CD4-positive, alpha-beta T cell treated with Interleukin-2 at 100 ng/mL for 4 hours (primary cell): ENCODE measurements at regions not wholly inside any gene's neighbourhood (a gene's known extent, or its start where the extent isn't known, plus 50 kb on each side); places are given as distances from the start of the nearest gene placed in this dataset.

Experiments used
- DNase-seq: peaks from one replicate; pipeline ENCODE4 v3.0.0-alpha.2; 2020; ENCODE audit warnings: low spot score

DNA sequence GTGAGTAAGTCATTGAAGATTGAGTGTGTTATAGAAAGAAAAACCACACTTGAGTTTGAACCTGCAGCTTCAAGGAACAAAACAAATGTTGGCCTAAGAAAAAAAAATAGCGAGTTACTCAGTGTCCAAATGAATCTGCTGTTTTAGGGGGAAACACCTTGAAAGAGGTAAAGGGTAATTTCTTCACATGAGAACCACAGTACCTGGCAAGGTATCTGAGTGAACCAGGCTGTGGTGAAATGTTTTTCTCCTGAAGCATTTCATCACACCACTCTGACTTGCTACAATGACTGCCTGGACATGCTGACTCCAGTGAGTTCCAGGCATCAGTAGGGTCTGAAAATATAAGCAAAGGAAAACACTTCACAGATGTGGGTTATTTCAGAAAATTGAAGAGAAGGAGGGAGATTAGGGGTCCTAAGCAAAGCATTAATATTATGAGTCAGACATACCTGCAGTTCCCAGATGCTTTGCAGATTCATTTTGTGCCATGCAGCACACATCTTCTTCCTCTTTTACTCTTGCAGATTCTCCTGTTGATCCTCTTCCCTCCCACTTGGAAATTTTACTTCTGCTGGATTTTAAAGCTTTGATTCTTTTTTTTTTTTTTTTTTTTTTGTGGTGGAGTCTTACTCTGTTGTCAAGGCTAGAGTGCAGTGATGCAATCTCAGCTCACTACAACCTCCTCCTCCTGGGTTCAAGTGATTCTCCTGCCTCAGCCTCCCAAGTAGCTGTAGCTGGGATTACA, 206.2 kb upstream of the SGK1 start:
- DNase-seq = no peak

DNA sequence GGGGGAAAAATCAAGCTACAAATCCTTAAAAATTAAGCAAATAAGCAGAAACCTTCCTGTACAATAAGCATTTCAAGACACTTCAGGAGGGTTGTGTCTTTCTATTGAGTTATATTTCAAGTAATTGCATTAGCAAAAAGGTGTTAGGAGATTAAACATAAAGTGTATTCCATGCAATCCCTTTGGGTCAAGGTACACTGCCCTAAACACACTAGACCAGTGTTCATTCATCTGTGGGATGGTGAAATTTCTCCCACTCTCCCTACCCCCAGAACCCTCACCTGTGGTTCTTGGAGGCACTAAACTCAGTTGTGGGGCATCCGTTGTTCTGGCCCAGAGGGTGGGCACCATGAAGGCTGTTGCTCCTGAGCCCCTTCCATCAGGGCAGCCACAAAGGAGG, 205.1 kb upstream of the SGK1 start:
- DNase-seq = no peak

DNA sequence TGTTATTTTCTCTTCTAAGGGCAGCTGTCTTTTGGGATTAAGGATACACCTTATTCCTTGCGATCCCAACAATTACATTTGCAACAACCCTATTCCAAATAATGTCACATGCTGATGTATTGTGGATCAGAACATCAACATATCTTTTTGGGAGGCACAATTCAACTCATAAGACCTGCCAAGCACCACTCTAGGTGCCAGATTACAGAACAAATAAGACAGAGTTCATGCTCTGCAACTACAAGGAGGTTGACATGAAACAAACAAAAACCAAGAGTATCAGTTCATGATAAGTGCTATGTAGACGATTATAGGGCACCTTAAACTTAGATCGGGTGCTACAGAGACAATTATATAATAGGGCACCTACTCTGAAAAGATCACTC, 203.2 kb upstream of the SGK1 start:
- no peak for DNase-seq

DNA sequence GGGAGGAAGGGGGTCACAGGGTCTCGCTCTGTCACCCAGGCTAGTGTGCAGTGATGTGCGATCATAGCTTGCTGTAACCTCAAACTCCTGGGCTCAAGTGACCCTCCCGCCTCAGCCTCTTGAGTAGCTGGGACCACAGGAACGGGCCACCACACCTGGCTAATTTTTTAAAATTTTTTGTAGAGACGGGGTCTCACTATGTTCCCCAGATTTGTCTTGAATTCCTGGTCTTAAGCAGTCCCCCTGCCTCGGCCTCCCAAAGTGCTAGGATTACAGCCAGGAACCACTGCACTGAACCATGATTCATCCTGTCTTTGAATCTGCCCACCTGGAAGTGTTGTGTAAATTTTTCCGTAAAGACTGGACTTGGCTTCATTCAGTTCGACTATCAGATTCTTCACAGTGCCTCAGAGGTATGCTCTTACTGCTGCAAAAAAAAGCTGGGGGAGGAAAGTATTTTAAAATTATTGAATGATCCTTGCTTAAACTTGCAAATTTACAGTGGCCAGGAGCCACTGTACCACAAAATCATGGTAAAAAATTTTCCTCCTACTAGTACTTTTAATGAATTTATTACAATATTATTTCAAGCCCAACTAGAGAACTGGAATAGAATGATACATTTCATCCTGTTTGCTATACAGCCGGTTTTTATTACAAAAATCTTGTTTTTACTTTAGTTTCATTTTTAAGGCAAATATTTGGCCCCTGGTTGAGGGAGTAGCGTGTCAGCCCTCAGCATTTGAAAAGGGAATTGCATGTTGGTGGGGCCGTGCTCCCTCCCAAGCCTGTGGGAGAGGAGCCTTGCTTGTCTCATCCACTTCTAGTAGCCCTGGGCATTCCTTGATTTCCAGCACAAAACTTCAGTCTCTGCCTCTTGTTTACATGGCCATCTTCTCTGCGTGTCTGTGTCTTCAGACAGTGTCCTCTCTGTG, 202.5 kb upstream of the SGK1 start:
- no peak for DNase-seq

DNA sequence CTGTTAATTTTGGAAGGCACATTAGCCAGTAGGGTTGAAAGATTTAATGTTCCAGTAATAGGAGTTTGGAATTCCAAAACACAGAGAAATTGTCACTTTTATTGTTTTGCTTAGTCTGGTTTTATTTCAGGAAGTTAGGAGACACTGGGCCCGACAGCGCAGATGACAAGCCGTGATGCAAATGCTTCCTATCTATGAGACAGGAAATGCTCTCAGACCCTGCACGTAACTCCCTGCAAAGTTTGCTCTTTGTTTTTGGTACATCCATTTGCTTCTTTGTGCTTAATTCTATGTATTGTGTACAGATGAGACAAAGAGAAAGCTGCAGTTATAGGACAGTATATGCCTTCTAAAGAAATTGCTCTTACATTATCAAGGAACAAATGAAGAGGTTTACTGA, 201.6 kb upstream of the SGK1 start:
- peak; percentile 49 for DNase-seq

GRCh38 chr6:134517868-134518267, 200.0 kb upstream of the SGK1 start:
- DNase-seq = no peak

GRCh38 chr6:134517145-134517658, 199.3 kb upstream of the SGK1 start:
- DNase-seq = no peak

DNA sequence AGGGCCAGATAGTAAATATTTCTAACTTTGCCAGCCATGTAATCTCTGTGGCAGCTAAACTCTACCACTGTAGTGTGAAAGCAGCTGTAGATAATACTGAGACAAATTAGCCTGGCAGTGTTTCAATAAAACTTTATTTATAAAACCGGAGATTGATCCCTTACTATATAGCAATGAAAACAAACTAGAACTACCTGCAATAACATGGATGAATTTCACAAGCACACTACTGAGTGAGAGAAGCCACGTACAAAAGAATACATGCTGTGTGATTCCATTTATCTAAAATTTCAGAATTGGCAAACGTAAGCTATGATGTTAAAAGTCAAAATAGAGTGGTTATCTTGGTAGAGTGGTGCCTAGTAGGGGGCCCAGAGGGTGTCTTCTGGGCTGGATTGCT, 198.7 kb upstream of the SGK1 start:
- DNase-seq = no peak

DNA sequence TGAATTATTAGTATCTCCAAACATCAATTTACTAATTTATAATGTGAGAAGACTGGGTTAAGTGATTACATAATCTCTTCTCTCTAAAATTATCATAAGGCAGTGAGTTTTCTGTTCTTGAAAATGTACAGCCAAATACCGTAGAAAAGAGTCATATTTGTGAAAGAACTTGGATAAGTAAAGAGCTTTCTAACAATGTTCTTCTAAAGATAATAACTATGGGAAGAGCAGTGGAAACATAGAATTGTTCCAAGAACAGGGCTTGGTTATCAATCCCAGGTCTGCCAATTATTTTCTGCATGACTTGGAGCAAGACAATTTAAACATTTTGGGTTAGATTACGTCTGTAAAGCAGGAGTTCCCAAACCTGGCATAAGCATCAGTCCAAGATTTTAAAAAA, 198.1 kb upstream of the SGK1 start:
- DNase-seq = no peak

GRCh38 chr6:134512981-134513391, 195.1 kb upstream of the SGK1 start:
- DNase-seq = no peak

DNA sequence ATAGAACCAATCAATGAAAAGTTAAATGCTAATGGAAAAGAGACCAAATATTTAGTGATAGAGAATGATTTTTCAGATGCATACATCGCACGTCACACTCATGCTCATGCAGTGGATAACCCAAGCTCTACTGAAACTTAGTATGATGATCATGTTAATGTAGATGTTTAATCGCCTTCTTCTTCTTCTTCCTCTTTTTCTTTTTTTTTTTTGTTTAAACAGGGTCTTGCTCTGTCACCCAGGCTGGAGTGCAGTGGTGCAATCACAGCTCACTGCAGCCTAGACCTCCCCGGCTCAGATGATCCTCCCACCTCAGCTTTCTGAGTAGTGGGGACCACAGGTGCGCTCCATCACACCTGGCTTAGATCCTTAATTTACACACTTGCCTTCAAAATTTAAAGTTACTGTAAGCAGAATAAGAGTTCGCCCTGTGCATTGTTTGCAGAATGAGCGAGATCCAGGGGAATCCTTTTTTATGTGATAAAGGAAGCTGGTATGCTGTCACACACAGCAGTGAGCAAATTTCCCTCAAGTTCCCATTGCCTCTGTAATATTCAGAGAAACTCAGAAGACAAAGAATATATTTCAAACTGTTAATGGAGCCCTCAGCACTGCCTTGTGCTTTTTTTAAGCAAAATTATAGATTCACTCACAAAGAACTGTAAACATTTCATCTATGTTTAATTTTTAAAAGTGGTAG, 194.2 kb upstream of the SGK1 start:
- DNase-seq = no peak

DNA sequence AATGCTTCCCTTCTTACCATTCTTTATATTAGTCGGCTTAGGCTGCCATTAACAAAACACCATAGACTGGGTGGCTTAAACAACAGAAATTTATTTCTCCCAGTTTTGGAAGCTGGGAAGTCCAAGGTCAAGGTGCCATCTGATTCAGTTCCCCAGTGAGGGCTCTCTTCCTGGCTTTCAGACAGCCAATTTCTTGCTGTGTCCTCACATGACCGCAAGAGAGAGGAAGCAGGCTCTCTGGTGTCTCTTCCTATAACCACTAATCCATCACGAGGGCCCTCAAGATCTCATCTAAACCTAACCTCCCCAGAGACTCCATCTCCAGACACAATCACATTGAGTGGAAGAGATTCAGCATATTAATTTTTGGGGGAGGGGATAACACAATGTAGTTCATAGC, 193.0 kb upstream of the SGK1 start:
- no peak for DNase-seq

DNA sequence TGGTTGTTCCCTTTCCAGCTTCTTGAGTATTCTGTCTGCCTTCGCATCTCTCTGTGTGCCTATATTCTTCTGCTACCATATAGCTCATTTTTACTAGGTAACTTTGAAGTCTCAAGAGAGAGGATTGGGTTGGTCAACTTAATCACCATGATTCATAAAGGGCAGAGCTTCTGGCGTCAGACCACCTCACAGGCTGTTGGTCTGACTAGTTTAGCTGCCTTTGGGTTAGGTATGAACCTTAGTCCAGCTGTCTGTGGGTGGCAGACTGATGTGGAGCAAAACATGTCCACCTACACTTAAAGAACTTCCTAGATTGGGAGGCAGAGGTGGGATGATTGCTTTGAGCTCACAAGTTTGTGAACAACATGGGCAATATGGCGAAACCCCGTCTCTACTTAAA, 192.2 kb upstream of the SGK1 start:
- DNase-seq = no peak

DNA sequence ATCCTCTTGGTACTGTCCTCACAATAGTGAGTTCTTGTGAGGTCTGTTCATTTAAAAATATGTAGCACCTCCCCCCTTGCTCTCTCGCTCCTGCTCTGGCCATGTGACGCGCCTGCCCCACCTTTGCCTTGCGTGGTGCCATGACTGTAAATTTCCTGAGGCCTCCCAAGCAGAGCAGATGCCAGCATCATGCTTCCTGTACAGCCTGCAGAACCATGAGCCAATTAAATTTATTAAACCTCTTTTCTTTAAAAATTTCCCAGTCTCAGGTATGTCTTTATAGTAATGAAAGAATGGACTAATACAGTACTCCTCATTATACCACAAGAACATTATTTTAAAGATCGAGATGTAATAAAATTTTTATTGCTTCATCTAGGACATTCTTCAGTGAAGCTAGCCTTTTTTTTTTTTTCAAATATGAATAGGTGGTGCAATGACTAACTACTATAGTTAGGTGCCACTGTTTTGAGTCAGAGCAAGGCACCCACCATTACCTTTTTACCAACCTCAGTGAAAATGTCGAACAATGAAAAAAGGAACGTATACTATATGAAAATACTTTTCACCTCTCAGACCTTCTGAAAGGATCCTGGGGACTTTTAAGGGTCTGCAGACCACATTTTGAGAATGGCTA, 191.1 kb upstream of the SGK1 start:
- no peak for DNase-seq

DNA sequence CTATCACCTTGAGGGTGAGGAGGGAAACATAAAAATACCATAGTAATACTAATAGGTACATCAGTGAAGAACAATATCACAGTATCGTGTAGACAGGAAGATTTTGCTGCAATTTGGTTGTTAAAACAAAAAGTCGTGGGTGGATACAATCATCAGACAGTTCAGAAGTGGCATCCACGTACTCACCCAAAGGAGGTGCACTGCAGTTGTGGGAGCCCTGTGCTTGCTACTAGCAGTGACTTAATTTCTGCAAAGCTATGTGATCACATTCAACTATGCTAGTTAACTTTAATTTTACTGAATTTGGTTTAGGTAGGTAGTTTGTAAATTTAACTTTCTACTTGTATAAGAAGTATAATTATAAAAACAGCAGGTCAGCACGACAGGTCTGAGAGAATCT, 188.2 kb upstream of the SGK1 start:
- no peak for DNase-seq

GRCh38 chr6:134503585-134504281, 185.8 kb upstream of the SGK1 start:
- DNase-seq = no peak

GRCh38 chr6:134502614-134503549, 185.0 kb upstream of the SGK1 start:
- DNase-seq = no peak

DNA sequence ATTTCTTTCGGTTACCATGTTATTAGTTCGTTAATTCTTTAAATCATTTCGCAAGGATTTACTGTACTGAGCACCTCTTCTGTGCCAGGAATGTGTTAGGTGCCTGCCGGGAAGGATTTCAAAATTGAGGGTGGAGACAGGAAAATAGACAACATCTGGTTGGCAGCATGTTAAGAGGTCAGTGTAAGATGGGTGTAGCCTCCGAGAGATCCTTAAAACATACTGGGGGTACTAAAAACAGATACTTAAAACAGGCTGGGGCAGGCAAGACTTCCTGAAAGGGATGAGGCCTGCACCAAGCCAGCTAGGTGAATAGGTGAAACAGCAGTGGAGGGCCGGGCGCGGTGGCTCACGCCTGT, 178.0 kb upstream of the SGK1 start:
- no peak for DNase-seq

- no peak for DNase-seq
Observed at GRCh38 chr6:134495203-134495889, 177.4 kb upstream of the SGK1 start.

DNA sequence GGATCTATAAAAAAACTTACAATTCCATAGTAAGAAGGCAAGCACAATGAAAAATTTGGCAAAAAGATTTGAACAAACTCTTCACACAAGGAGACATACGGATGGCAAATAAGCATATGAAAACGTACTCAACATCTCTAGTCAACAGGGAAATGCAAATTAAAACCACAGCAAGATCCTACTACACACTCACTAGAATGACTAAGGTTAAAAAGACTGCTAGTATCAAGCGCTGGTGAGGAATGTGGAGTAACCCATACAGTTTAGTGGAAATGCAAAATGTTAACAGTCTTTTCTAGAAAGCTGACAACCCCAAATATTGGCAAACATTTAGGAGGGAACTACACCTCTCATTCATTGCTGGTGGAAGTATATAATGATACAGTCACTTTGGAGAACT, 175.9 kb upstream of the SGK1 start:
- DNase-seq = no peak
